Fibroblast of skin of scalp (primary cell): ENCODE measurements at regions not wholly inside any gene's neighbourhood (a gene's known extent, or its start where the extent isn't known, plus 50 kb on each side); places are given as distances from the start of the nearest gene placed in this dataset.
"Not testable (repeated sequence)": the region's sequence is repeated elsewhere in the genome, so short reads cannot be mapped to it uniquely, and the experiment has no call there.

Source experiments
- DNase-seq: peaks from one replicate; pipeline ENCODE4 v3.0.0-alpha.2; 2013

DNA sequence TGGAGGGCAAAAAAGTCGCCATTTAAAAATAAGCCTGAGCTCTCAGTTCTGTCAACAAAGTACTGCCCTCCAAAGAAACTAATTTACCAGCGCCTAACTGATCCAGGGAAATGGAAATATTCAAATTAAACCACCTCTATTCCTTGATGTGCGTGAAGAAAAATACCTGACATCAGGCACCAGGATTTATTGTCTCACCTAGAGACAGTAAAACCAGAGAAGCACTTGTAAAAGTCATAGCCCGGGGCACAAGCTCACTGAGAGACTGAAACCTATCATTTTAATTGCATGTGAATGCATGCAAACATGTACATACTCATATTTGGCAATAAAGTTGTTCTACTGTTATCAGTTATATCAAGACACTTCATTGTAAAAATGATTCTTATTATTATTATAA is 147.3 kb upstream of the VSTM2A start:
- DNase-seq, result no peak

DNA sequence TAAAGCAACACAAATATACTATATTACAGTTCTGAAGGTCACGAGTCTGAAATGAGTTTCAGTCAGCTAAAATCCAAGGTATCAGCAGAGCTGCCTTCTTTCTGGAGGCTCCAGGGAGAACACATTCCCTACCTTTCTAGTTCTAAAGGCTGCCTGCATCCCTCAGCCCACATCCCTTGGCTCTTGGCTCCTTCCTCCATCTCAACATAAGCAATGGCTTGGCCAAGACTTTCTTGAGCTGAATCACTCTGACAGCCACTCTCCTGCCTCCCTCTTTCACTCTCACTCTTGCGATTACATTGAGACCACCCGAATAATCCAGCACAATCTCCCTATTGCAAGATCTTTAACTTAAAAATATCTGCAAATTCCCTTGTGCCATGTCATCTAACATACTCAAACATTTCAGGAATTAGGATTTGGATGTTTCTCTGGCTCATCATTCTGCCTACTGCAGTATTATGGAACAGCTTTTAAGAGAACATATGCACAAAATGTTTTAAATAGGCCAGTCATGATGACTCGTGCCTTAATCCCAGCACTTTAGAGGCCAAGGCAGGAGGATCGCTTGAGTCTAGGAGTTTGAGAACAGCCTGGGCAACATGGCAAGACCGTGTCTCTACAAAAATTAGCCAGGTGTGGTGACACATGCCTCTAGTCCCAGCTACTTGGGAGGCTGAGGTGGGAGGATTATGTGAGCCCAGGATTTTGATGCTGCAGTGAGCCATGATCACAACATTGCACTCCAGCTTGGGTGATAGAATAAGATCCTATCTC is 144.2 kb upstream of the VSTM2A start:
- DNase-seq, result no peak

DNA sequence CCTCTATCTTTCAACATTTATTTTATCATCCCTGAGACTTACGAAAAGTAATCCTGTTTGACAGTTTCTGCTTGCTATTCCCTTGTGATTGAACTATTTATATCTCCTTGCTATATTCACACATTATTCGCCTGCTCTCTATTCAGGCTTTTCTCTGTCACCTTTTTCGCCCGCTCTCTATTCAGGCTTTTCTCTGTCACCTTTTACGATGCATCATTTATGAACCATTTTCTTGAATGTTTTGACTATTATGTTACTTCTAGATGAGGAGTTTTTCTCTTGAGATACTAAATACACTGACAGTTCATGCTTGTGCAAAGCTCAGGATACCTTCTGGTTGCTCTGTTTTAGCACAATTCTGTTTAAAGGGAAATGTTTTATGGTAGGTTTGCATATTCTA is 143.3 kb upstream of the VSTM2A start:
- DNase-seq, result no peak

DNA sequence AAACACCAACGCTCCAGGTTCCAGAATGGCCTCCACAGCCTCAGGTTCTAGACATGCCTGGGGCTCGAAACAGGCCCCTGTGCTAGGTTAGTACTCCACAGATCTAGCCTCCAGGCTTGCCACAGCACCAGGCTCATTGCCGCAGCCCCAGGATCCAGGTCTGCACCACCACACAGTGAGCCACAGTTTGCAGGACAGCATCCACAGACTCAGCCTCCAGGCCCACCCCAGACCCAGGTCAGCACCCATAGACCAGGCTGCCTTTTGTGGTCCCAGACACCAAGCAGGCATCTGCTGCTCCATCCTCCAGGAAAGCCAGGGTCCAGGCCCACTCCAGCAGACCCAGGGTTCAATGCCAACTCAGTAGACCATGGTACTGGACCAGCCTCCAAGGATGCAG is 132.3 kb upstream of the VSTM2A start:
- DNase-seq, result no peak

DNA sequence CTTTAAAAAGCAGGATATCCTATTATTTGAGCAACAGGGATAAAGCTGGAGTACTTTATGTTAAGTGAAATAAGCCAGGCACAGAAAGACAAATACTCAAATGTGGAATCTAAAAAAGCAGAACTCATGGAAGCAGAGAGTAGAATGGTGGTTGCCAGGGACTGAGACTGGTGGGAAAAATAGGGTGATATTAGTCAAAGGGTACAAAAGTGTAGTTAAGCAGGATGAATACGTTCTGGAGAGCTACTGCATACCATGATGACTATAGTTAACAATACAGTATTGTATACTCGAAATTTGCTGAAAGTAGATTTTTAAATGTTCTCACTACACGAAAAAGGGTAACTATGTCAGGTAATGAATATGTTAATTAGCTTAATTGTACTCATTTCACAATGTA is 125.5 kb upstream of the VSTM2A start:
- no peak for DNase-seq

DNA sequence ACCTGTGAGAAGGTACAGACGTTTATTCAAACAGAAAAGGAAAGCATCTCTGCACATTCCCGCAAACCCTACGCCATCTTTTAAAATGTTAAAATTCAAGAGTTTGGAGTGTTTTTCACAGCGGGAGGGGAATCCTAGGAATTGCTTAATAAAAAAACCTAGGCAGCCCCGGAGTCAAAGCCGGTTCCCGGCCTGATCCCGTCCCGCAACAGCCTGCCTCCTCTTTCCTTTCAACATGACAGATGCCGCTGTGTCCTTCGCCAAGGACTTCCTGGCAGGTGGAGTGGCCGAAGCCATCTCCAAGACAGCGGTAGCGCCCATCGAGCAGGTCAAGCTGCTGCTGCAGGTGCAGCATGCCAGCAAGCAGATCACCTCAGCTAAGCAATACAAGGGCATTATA is 123.0 kb upstream of the VSTM2A start:
- no peak for DNase-seq

DNA sequence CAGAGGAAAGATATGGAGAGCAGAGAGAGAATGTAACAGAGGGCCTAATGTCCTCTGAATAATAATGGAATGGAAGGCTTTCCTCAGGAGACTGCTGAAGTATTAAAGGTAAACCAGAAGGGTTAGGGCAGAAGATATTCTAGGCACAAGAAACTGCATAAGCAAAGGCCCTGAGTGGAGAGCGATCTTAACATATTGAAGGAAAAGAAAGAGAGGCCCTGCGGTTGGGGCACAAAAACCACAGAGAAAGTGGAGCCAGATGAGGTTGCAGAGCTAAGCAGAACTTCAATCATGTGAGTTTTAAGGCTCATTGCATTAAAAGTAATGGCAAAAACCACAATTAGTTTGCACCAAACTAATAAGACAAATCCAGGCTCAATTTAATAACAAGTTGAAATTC is 115.8 kb upstream of the VSTM2A start:
- DNase-seq, result no peak

DNA sequence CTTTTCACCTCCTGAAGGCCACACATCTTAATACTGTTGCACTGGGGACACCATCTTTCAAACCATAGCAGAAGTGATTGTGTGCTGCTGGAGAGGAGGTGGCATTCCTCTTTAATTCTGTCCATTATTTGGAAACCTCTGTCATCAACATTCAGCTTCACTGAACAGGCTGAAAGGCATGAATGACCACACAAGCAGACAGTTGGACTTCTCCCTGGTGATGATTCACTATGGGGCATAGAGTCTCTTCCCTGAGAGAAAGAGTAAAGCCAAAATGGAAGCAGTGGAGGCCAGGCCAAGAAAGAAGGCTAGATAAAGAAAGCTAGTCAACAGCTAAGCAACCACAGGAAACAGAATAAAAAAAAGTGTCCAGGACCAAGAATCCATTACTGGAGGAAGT is 113.1 kb upstream of the VSTM2A start:
- no peak for DNase-seq

DNA sequence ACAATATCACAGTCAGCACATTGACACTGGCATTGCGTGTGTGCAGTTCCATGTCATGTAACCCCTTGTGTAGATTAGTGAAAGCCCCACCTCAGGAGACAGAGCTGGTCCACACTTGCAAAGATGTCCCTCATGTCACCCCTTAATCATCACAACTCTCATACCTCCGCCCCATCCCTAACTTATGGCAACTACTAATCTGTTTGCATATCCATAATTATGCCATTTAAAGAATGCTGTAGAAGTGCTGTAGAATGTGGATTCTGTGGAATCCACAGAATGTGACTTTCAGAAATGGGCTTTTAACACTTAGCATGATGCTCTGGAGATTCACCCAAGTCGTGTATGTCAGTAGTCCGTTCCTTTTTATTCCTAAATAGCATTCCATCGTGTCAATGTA is 102.8 kb upstream of the VSTM2A start:
- no peak for DNase-seq

DNA sequence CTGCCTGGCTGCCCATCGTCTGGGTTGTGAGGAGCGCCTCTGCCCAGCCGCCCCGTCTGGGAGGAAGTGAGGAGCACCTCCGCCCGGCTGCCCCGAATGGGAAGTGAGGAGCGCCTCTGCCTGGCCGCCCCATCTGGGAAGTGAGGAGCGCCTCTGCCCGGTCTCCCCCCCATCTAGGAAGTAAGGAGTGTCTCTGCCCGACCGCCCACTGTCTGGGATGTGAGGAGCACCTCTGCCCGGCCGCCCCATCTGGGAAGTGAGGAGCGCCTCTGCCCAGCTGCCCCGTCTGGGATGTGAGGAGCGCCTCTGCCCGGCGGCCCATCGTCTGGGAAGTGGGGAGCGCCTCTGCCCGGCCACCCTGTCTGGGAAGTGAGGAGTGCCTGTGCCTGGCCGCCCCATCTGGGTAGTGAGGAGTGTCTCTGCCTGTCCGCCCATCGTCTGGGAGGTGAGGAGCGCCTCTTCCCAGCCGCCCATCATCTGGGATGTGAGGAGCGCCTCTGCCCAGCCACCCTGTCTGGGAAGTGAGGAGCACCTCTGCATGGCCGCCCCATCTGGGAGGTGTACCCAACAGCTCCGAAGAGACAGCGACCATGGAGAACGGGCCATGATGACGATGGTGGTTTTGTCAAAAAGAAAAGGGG is 98.0 kb upstream of the VSTM2A start:
- DNase-seq, result not testable (repeated sequence)

DNA sequence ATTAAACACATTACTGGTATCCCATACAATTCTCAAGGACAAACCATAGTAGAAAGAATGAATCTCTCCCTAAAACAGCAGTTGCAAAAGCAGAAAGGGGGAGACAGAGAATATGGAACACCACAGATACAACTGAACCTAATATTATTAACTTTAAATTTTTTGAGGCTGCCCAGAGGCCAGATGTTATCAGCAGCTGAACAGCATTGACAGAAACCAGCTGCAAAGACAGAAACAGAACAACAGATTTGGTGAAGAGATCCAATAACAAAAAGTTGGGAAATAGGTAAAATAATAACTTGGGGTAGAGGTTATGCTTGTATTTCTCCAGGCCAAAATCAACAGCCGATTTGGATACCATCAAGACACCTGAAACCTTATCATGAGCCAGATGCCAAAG is 89.0 kb upstream of the VSTM2A start:
- DNase-seq, result not testable (repeated sequence)

DNA sequence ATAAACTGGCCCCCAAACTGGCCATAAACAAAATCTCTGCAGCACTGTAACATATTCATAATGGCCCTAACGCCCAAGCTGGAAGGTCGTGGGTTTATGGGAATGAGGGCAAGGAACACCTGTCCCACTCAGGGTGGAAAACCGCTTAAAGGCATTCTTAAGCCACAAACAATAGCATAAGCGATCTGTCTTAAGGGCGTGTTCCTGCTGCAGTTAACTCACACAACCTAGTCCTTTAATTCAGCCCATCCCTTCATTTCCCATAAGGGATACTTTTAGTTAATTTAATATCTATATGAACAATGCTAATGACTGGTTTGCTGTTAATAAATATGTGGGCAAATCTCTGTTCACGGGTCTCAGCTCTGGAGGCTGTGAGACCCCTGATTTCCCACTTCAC is 87.5 kb upstream of the VSTM2A start:
- not testable (repeated sequence) for DNase-seq

DNA sequence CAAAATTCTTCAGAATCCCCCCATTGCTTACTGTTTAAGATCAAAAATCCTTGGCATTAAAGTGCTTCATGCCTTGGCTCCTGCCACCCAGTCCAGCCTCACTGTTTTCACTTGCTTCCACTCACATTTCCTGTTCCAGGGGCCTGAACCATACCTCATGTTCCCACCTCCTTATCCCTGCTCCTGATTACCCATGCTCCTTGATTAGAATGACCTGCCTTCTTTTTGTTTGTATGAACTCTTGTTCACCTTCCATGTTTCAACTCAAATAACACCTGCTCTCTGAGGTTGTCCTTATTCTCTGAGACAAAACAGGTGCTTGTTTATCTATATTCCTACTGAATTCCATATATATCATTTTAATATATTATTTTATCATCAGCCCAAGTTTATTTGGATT is 77.1 kb upstream of the VSTM2A start:
- no peak for DNase-seq

DNA sequence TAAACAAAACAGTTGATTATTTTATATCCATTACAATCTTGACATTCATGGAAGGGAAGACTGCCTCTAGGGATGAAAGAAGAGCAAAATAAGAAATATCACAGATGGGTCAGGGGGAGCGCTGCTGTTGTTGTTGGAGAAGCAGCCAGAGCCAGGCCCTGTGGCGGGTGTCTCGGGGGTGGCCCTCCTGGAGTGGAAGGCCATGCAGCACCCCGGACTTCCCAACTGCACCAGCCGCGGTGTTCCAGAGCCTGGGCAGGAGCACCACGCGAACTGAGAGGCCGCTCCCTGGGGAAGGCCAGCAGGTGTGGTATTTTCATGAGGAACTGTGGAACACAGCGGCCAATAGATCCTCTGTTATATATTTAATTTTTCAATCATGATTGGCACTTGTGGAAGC is 72.4 kb upstream of the VSTM2A start:
- no peak for DNase-seq

DNA sequence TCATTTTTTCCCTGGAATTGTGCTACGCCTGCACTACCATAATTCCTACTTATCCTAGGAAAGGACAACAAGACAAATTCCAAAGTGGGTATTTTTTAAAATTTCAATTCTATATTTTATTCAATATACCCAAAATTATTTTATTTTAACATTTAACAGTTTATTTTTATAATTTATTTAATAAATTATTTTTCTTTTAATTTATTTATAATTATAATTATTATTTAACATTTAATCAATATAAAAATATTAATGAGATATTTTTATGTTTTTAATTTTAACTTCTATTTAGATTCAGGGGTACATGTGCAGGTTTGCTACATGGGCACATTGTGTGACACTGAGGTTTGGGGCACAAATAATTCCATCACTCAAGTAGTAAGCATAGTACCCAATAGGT is 65.6 kb upstream of the VSTM2A start:
- no peak for DNase-seq

DNA sequence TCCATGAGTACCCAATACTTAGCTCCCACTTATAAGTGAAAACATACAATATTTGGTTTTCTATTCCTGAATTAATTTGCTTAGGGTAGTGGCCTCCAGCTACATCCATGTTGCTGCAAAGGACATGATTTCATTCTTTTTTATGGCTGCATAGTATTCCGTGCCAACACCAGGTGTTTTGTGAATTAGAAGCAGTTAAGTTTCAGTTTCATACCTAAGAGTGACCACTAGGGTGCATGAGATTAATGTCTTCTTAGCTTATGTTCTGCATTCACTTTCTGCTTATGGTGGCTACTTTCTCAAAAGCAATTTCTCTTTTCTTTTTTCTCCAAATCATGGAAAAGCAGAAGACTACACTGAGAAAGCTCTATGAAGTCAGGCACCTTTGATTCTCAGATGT is 65.1 kb upstream of the VSTM2A start:
- no peak for DNase-seq

DNA sequence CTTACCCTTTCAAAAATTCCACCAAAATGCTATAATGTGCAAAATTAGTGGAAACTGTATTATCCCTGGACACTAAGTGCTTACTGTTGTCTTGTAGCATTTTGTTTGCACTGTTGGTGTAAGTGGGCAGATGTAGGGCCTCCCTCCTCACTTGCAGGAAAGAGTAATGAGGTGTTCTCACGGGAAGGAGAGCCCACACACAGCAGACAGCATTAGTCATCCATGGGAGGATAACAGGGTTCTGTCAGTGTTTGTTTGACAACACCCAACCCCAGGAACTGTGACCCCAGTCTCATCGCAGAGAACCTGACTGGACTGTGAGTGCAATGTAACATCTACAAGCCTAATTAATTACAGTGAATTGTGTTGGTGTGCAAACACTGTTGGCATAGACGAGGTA is 58.7 kb upstream of the VSTM2A start:
- no peak for DNase-seq

DNA sequence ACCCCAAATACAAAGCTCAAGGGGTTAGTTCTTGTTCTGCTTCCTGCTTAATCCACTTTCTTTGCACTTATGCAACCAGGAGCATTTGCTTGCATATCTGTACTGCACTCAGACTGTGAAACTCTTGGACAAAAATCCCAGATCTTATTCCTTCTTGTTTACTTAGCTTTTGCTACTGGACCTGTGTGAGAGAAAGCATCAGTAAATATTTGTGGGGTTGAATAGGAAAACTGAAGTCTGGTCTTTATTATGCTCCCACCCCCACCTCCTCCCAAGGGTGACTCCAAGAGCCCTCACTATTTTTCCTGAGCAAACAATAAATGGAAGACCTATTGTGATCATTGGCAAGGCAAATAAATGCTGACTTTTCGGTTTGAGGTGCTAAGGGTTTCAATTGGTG is 57.1 kb upstream of the VSTM2A start:
- no peak for DNase-seq
